SK-N-SH (cell line): ENCODE measurements at regions not wholly inside any gene's neighbourhood (a gene's known extent, or its start where the extent isn't known, plus 50 kb on each side); places are given as distances from the start of the nearest gene placed in this dataset.

Source experiments
- CTCF ChIA-PET: fragments of 300-600, 350-600 bp; formaldehyde crosslinking; extraction: SDS; loops from one replicate; lab custom pipeline; 2021; lab: Yijun Ruan, JAX
- POLR2A ChIA-PET: fragments of 350-600 bp; sonication (Branson Sonifier 250); formaldehyde crosslinking; extraction: SDS; loops from one replicate; lab custom pipeline; 2020; ENCODE audit warnings: antibody characterized with exemption, inconsistent platforms; lab: Yijun Ruan, JAX
- DNase-seq: peaks from one replicate; pipeline ENCODE4 v3.0.0; 2012
- H2AFZ ChIP-seq: fragments of 200-600 bp; sonication (generic); 2 replicates; pipeline ENCODE4 v1.8.1; 2016; ENCODE audit warnings: antibody characterized with exemption, mild to moderate bottlenecking, low read depth
- H3F3A ChIP-seq: fragments of 200-600 bp; sonication (generic); replicated peaks from 2 replicates; pipeline ENCODE3; 2016; ENCODE audit warnings: antibody characterized with exemption, mild to moderate bottlenecking; ENCODE audit not compliant: insufficient read depth
- H3K27ac ChIP-seq, 2 experiments: fragments of 200-500 bp in 1 of 2; fragments of 200-600 bp in 1 of 2; sonication (Bioruptor generic) in 1 of 2; sonication (generic), shearing (Covaris generic) in 1 of 2; 2 replicates each; pipeline versions ENCODE4 v1.5.1 to v1.6.1; 2014 to 2016; ENCODE audit warnings: low read depth in 2 of 2, inconsistent platforms in 1 of 2, low read length in 1 of 2, mild to moderate bottlenecking in 1 of 2, mixed read lengths in 1 of 2
- H3K27me3 ChIP-seq: fragments of 200-600 bp; sonication (generic), shearing (Covaris generic); 2 replicates; pipeline ENCODE4 v1.6.1; 2016; ENCODE audit warnings: mixed run types; ENCODE audit not compliant: insufficient read depth
- H3K36me3 ChIP-seq, 2 experiments: fragments of 200-500 bp in 1 of 2; fragments of 200-600 bp in 1 of 2; sonication (Bioruptor generic) in 1 of 2; sonication (generic) in 1 of 2; replicated peaks in 1 of 2; 2 replicates each; pipeline versions ENCODE3 to v1.5.1; 2014 to 2016; ENCODE audit warnings: low read length in 1 of 2, mild to moderate bottlenecking in 1 of 2; ENCODE audit not compliant: insufficient read depth in 2 of 2, control insufficient read depth in 1 of 2
- H3K4me1 ChIP-seq, 2 experiments: fragments of 200-500 bp in 1 of 2; fragments of 200-600 bp in 1 of 2; sonication (Bioruptor generic) in 1 of 2; sonication (generic), shearing (Covaris generic) in 1 of 2; 2 replicates each; pipeline versions ENCODE4 v1.5.1 to v1.6.1; 2014 to 2016; ENCODE audit warnings: low read depth in 1 of 2, low read length in 1 of 2, mixed run types in 1 of 2; ENCODE audit not compliant: insufficient read depth in 2 of 2, control insufficient read depth in 1 of 2
- H3K4me2 ChIP-seq: fragments of 200-600 bp; sonication (generic), shearing (Covaris generic); 2 replicates; pipeline ENCODE4 v1.6.1; 2017; ENCODE audit warnings: mixed run types
- H3K4me3 ChIP-seq, 2 experiments: fragments of 200-500 bp in 1 of 2; fragments of 200-600 bp in 1 of 2; sonication (Bioruptor generic) in 1 of 2; sonication (generic), shearing (Covaris generic) in 1 of 2; 2 replicates each; pipeline versions ENCODE4 v1.5.1 to v1.8.1; 2014 to 2016; ENCODE audit warnings: low read depth in 2 of 2, inconsistent platforms in 1 of 2, low read length in 1 of 2, mild to moderate bottlenecking in 1 of 2, mixed read lengths in 1 of 2, moderate library complexity in 1 of 2
- H3K79me2 ChIP-seq: fragments of 200-600 bp; sonication (generic); 2 replicates; pipeline ENCODE4 v1.8.1; 2017; ENCODE audit warnings: mild to moderate bottlenecking; ENCODE audit not compliant: insufficient read depth
- H3K9ac ChIP-seq: fragments of 200-600 bp; sonication (generic); 2 replicates; pipeline ENCODE4 v1.6.1; 2017; ENCODE audit warnings: mixed run types
- H3K9me2 ChIP-seq: fragments of 200-600 bp; sonication (generic); 2 replicates; pipeline ENCODE4 v1.6.1; 2017; ENCODE audit warnings: mixed run types
- H3K9me3 ChIP-seq: fragments of 200-600 bp; sonication (generic); 2 replicates; pipeline ENCODE4 v1.6.1; 2017; ENCODE audit warnings: mixed run types, mild to moderate bottlenecking, moderate library complexity
- H4K20me1 ChIP-seq: fragments of 200-600 bp; sonication (generic); 2 replicates; pipeline ENCODE4 v1.6.1; 2017; ENCODE audit warnings: mild to moderate bottlenecking, mixed run types; ENCODE audit not compliant: insufficient read depth
- CHD2 ChIP-seq: fragments of 150-350 bp; IDR thresholded peaks from 2 replicates; pipeline ENCODE4 v1.6.1; 2018; ENCODE audit warnings: low read length; ENCODE audit not compliant: partially characterized antibody
- CTCF ChIP-seq: fragments of 200-600 bp; sonication (generic); IDR thresholded peaks from 2 replicates; pipeline ENCODE4 v1.6.1; 2017; ENCODE audit warnings: antibody characterized with exemption, mild to moderate bottlenecking, moderate library complexity
- FOXM1 ChIP-seq: IDR thresholded peaks from 2 replicates; pipeline ENCODE4 v1.4.0; 2012; ENCODE audit warnings: low read depth, mild to moderate bottlenecking
- IRF3 ChIP-seq: fragments of 150-350 bp; IDR thresholded peaks from 2 replicates; pipeline ENCODE4 v1.6.1; 2016; ENCODE audit warnings: mild to moderate bottlenecking, low read depth, low read length
- JUND ChIP-seq: IDR thresholded peaks from 2 replicates; pipeline ENCODE4 v1.4.0; 2012
- MAX ChIP-seq: IDR thresholded peaks from 2 replicates; pipeline ENCODE4 v1.4.0; 2012; ENCODE audit warnings: low read depth
- MEF2A ChIP-seq: IDR thresholded peaks from 2 replicates; pipeline ENCODE4 v1.4.0; 2012; ENCODE audit warnings: low read depth, borderline replicate concordance
- MXI1 ChIP-seq: IDR thresholded peaks from 2 replicates; pipeline ENCODE4 v1.6.1; 2012; ENCODE audit warnings: mild to moderate bottlenecking, low read depth, low read length, improper control_type of control experiment
- NFIC ChIP-seq: IDR thresholded peaks from 2 replicates; pipeline ENCODE4 v1.4.0; 2012; ENCODE audit warnings: borderline replicate concordance
- NRF1 ChIP-seq: IDR thresholded peaks from 2 replicates; pipeline ENCODE4 v1.6.1; 2012; ENCODE audit warnings: low read depth, mild to moderate bottlenecking, low read length
- POLR2AphosphoS5 ChIP-seq: IDR thresholded peaks from 2 replicates; pipeline ENCODE4 v1.6.1; 2012; ENCODE audit warnings: low read depth, low read length
- RAD21 ChIP-seq: IDR thresholded peaks from 2 replicates; pipeline ENCODE4 v1.6.1; 2012; ENCODE audit warnings: mild to moderate bottlenecking, low read length
- RFX5 ChIP-seq: IDR thresholded peaks from 2 replicates; pipeline ENCODE4 v1.6.1; 2012; ENCODE audit warnings: mild to moderate bottlenecking, improper control_type of control experiment, low read length
- SMC3 ChIP-seq: IDR thresholded peaks from 2 replicates; pipeline ENCODE4 v1.6.1; 2012; ENCODE audit warnings: low read depth, low read length, improper control_type of control experiment
- TAF1 ChIP-seq: IDR thresholded peaks from 2 replicates; pipeline ENCODE4 v1.6.1; 2012; ENCODE audit warnings: low read depth, mild to moderate bottlenecking, low read length, moderate library complexity, borderline replicate concordance
- USF2 ChIP-seq: fragments of 150-350 bp; IDR thresholded peaks from 2 replicates; pipeline ENCODE4 v1.6.1; 2017; ENCODE audit warnings: antibody characterized with exemption, low read length, low read depth, borderline replicate concordance
- WGBS: methylation state at CpG from one replicate; pipeline ENCODE4 v1.1.6; 2017; ENCODE audit warnings: low lambda C conversion rate; 5-methylcytosine and 5-hydroxymethylcytosine counted together

GRCh38 chr12:34597548-34598351, 575.5 kb downstream of the ALG10 start:
- Histone ChIP-seq H3K9ac (no peak overlapping the region), H3K27me3 (no peaks in the 10 kb centered on the region), H3K79me2 (no peaks in the 10 kb centered on the region), H3K4me2 (no peak overlapping the region), H3K9me2 (no peaks in the 10 kb centered on the region), H2AFZ (no peak overlapping the region), H3K4me3 (no peak overlapping the region), H3K27ac (no peak overlapping the region), H4K20me1 (no peaks in the 10 kb centered on the region), H3F3A (no peaks in the 10 kb centered on the region), H3K9me3 (no peaks in the 10 kb centered on the region; the same call in 1 of the 2 replicates), H3K4me1 (no peaks in the 10 kb centered on the region), H3K36me3 (no peaks in the 10 kb centered on the region)
- WGBS, result 7% methylated on average over 21 of the region's 21 CpGs
- no peak for DNase-seq
- TF ChIP-seq IRF3, result no peak
- no peak for TF ChIP-seq USF2
- no peak for TF ChIP-seq RFX5
- no peak for TF ChIP-seq MXI1
- TF ChIP-seq FOXM1, result no peak
- CTCF ChIA-PET, result interaction anchor here (0.6 kb wide), 1 partner anchor 29 kb away, joined by 3 read pairs; no protein-coding TSS in a partner anchor
- POLR2A ChIA-PET, result no interaction called here

GRCh38 chr12:34598352-34598827, 576.1 kb downstream of the ALG10 start:
- 7% methylated on average over 7 of the region's 7 CpGs for WGBS
- ChIA-PET POLR2A (no interaction called here), CTCF (interaction anchor here (0.6 kb wide), 1 partner anchor 30 kb away, joined by 3 read pairs; no protein-coding TSS in a partner anchor)
- DNase-seq, result peak; percentile 0
- Histone ChIP-seq H3K27ac (no peak overlapping the region), H3K4me3 (no peak overlapping the region), H3K27me3 (no peaks in the 10 kb centered on the region), H3K36me3 (no peaks in the 10 kb centered on the region), H4K20me1 (no peaks in the 10 kb centered on the region), H3K9ac (no peak overlapping the region), H3K9me2 (no peaks in the 10 kb centered on the region), H3K4me1 (no peaks in the 10 kb centered on the region), H3K4me2 (no peak overlapping the region), H3K9me3 (no peaks in the 10 kb centered on the region; the same call in 1 of the 2 replicates), H3F3A (no peaks in the 10 kb centered on the region), H3K79me2 (no peaks in the 10 kb centered on the region), H2AFZ (no peak overlapping the region)
- TF ChIP-seq TAF1, result no peak
- TF ChIP-seq CTCF, result no peak
- TF ChIP-seq USF2, result no peak
- TF ChIP-seq NFIC, result no peak
- TF ChIP-seq SMC3, result no peak
- no peak for TF ChIP-seq MAX
- no peak for TF ChIP-seq POLR2AphosphoS5
- no peak for TF ChIP-seq NRF1
- no peak for TF ChIP-seq CHD2
- TF ChIP-seq FOXM1, result no peak
- TF ChIP-seq MEF2A, result no peak
- no peak for TF ChIP-seq JUND
- TF ChIP-seq RAD21, result no peak
